ENCODE measurements at regions not wholly inside any gene's neighbourhood (a gene's known extent, or its start where the extent isn't known, plus 50 kb on each side); places are given as distances from the start of the nearest gene placed in this dataset.

GRCh38 chr6:102390541-102390940 is 997.0 kb downstream of the GRIK2 start:
- no peak for TF ChIP-seq CTCF (IDR thresholded peaks at IDR 0.05; ENCODE audit: insufficient read depth, missing control alignments)
- no peak for DNase-seq (ENCODE audit: insufficient read length, low spot score)
- no peak for FAIRE-seq

- DNase-seq (ENCODE audit: insufficient read length, low spot score): no peak
- no peak for FAIRE-seq
- no peak for TF ChIP-seq CTCF (IDR thresholded peaks at IDR 0.05; ENCODE audit: insufficient read depth, missing control alignments)
These were observed 996.5 kb downstream of the GRIK2 start for GRCh38 chr6:102389994-102390393.

GRCh38 chr6:102387326-102388033 is 994.0 kb downstream of the GRIK2 start:
- no peak for DNase-seq (ENCODE audit: insufficient read length, low spot score)
- no peak for FAIRE-seq
- no peak for TF ChIP-seq CTCF (IDR thresholded peaks at IDR 0.05; ENCODE audit: insufficient read depth, missing control alignments)

- no peak for DNase-seq (ENCODE audit: insufficient read length, low spot score)
- no peak for FAIRE-seq
These were observed 987.7 kb downstream of the GRIK2 start for GRCh38 chr6:102381203-102381602.

GRCh38 chr6:102356170-102356569 is 962.7 kb downstream of the GRIK2 start:
- DNase-seq (ENCODE audit: insufficient read length, low spot score) (no peak), FAIRE-seq (no peak)
- no peak for TF ChIP-seq CTCF (IDR thresholded peaks at IDR 0.05; ENCODE audit: insufficient read depth, missing control alignments)

More at GRCh38 chr6:102381203-102381602, 987.7 kb downstream of the GRIK2 start:
- TF ChIP-seq CTCF (IDR thresholded peaks at IDR 0.05; ENCODE audit: insufficient read depth, missing control alignments): no peak

GRCh38 chr6:102355578-102355977 is 962.1 kb downstream of the GRIK2 start:
- FAIRE-seq (no peak), DNase-seq (ENCODE audit: insufficient read length, low spot score) (no peak)
- no peak for TF ChIP-seq CTCF (IDR thresholded peaks at IDR 0.05; ENCODE audit: insufficient read depth, missing control alignments)

- TF ChIP-seq CTCF (IDR thresholded peaks at IDR 0.05; ENCODE audit: insufficient read depth, missing control alignments): no peak
- FAIRE-seq (no peak), DNase-seq (ENCODE audit: insufficient read length, low spot score) (no peak)
These were observed 959.0 kb downstream of the GRIK2 start for GRCh38 chr6:102352552-102352951.
